ENCODE measurements at regions not wholly inside any gene's neighbourhood (a gene's known extent, or its start where the extent isn't known, plus 50 kb on each side); places are given as distances from the start of the nearest gene placed in this dataset.
"Not testable (repeated sequence)": the region's sequence is repeated elsewhere in the genome, so short reads cannot be mapped to it uniquely, and the experiment has no call there.

DNA sequence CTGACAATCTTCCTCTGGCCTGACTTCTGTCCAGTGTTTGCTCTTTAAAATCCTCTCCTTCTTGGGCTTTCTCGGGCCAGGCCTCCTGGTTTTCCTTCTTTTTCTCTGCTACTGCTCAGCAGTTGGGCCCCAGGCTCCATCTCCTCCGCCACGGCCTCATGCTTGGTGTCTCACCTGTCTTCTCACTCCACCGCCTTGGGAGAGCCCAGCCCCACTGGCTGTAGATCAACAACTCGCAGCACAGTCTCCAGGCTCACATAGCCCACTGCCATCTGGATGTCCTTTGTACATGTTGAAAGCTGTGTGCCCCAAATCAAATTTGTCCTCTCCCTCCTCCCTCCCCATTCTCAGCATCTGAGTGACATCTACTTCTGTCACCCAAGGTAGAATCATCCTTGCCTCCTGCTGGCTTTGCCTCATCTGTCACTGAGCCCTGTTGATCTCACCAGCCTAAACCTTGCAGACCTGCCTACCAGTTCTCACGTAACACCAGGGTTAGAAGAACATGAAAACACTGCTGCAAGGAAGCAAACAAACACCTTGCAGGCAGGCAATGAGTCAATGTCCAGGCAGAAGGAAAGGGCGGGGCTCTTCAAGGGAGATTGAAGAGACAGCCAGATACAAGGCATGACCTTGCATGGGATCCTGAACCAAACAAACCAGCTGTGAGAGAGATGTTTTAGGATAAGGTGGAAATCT is 103.2 kb upstream of the SMURF2 start:
- no peak overlapping the region for H3K27ac ChIP-seq (ENCODE audit: low read length)
- no peak overlapping the region for H3K4me3 ChIP-seq (ENCODE audit: low read length)
- H3K36me3 ChIP-seq (ENCODE audit: insufficient read depth, low read depth, low read length) = no peaks in the 10 kb centered on the region
- H3K27me3 ChIP-seq (ENCODE audit: insufficient read depth, low read length) = no peaks in the 10 kb centered on the region
- no peaks in the 10 kb centered on the region for H3K9me3 ChIP-seq (ENCODE audit: insufficient read depth, low read depth, low read length)
- no peaks in the 10 kb centered on the region for H3K4me1 ChIP-seq (ENCODE audit: insufficient read depth, low read length)
- no peak overlapping the region for H3K9ac ChIP-seq (ENCODE audit: low read depth, low read length)

DNA sequence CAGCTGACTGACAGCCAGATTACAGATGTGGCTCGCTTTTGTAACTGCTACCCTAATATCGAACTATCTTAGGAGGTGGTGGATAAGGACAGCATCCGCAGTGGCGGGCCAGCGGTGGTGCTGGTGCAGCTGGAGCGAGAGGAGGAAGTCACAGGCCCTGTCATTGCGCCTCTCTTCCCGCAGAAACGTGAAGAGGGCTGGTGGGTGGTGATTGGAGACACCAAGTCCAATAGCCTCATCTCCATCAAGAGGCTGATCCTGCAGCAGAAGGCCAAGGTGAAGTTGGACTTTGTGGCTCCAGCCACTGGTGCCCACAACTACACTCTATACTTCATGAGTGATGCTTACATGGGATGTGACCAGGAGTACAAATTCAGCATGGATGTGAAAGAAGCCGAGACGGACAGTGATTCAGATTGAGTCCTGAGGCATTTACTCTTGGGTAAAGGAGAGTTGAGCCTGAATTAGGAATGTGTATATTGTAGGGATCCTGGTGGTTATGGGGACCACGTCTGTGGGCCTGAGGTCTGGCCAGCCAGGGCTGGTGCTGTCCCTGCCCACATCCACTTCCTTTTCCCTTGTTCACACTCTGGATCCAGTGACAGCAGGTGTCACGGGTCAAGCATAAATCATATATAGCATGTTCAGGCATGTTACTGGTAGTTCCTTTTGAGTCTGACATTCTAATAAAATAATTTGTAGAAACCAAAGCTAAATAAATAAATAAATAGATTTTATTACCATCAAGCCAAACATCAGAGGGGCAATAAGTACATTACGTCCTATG is 89.0 kb upstream of the SMURF2 start:
- Histone ChIP-seq H3K4me3 (ENCODE audit: low read length) (no peak overlapping the region), H3K4me1 (ENCODE audit: insufficient read depth, low read length) (no peaks in the 10 kb centered on the region), H3K27me3 (ENCODE audit: insufficient read depth, low read length) (no peaks in the 10 kb centered on the region), H3K27ac (ENCODE audit: low read length) (no peak overlapping the region), H3K9me3 (ENCODE audit: insufficient read depth, low read depth, low read length) (no peaks in the 10 kb centered on the region), H3K9ac (ENCODE audit: low read depth, low read length) (no peak overlapping the region), H3K36me3 (ENCODE audit: insufficient read depth, low read depth, low read length) (peaks cover 13% of the 10 kb centered on the region)

DNA sequence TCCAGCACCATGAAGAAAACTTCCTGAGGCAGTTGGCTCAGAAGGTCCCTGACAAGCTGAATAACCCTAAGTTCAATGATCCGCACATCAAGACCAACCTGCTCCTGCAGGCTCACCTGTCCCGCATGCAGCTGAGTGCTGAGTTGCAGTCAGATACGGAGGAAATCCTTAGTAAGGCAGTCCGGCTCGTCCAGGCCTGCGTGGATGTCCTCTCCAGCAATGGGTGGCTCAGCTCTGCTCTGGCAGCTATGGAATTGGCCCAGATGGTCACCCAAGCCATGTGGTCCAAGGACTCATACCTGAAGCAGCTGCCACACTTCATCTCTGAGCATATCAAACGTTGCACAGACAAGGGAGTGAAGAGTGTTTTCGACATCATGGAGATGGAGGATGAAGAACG is 88.4 kb upstream of the SMURF2 start:
- no peaks in the 10 kb centered on the region for H3K9me3 ChIP-seq (ENCODE audit: insufficient read depth, low read depth, low read length)
- H3K27ac ChIP-seq (ENCODE audit: low read length) = no peak overlapping the region
- peaks cover 13% of the 10 kb centered on the region; the same call in 1 of the 2 replicates for H3K36me3 ChIP-seq (ENCODE audit: insufficient read depth, low read depth, low read length)

DNA sequence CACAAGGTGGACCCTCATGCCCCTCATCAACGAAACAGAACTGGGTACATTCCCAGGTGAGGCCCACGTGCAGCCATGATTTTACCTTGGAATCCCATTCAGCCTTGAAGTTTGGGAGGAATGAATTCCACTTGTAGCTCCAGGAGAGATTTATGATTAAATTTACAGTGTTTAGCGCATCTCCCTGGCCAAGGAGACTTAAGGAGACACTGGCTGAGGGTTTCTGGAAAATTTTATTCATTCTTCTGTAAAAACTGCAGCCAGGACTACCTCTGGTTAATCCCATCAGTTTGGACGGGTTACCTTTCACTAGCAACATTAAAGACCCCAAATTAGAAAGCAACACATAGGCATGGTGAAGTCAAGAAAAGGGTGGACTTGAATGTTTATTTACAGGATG is 87.2 kb upstream of the SMURF2 start:
- H3K9ac ChIP-seq (ENCODE audit: low read depth, low read length) = no peak overlapping the region
- no peak overlapping the region for H3K27ac ChIP-seq (ENCODE audit: low read length)
- H3K4me1 ChIP-seq (ENCODE audit: insufficient read depth, low read length) = no peaks in the 10 kb centered on the region
- no peaks in the 10 kb centered on the region for H3K27me3 ChIP-seq (ENCODE audit: insufficient read depth, low read length)
- peaks cover 11% of the 10 kb centered on the region; the same call in 1 of the 2 replicates for H3K36me3 ChIP-seq (ENCODE audit: insufficient read depth, low read depth, low read length)
- H3K9me3 ChIP-seq (ENCODE audit: insufficient read depth, low read depth, low read length) = no peaks in the 10 kb centered on the region
- H3K4me3 ChIP-seq (ENCODE audit: low read length) = no peak overlapping the region

More for the DNA sequence above, 88.4 kb upstream of the SMURF2 start:
- H3K9ac ChIP-seq (ENCODE audit: low read depth, low read length) = no peak overlapping the region
- H3K4me1 ChIP-seq (ENCODE audit: insufficient read depth, low read length) = no peaks in the 10 kb centered on the region
- H3K4me3 ChIP-seq (ENCODE audit: low read length) = no peak overlapping the region
- H3K27me3 ChIP-seq (ENCODE audit: insufficient read depth, low read length) = no peaks in the 10 kb centered on the region

GRCh38 chr17:64747938-64748540 is 85.9 kb upstream of the SMURF2 start:
- no peak overlapping the region for H3K4me3 ChIP-seq (ENCODE audit: low read length)
- H3K4me1 ChIP-seq (ENCODE audit: insufficient read depth, low read length) = no peaks in the 10 kb centered on the region
- H3K9me3 ChIP-seq (ENCODE audit: insufficient read depth, low read depth, low read length) = no peaks in the 10 kb centered on the region
- no peak overlapping the region for H3K27ac ChIP-seq (ENCODE audit: low read length)
- H3K36me3 ChIP-seq (ENCODE audit: insufficient read depth, low read depth, low read length) = peaks cover 8% of the 10 kb centered on the region; the same call in 1 of the 2 replicates
- H3K27me3 ChIP-seq (ENCODE audit: insufficient read depth, low read length) = no peaks in the 10 kb centered on the region
- H3K9ac ChIP-seq (ENCODE audit: low read depth, low read length) = no peak overlapping the region

DNA sequence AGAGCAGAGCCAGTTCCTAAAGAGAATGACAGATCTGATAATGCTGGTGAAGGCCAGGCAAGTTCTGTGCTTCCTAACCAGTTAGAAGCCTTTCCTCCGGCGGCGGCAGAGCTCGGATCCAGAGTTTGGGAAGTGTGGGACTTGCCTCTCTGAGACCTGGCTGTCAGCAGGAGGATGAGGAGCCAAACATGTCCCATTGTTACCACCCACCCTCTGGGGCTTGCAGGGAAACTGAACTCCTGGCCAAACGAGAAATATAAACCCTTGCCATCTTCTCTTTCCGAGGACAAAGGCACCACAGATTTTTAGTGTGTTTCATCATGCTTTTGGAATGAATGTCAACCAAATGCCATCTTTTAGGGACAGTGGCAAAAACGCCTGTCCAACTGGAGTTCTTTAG is 80.2 kb upstream of the SMURF2 start:
- Histone ChIP-seq H3K36me3 (ENCODE audit: insufficient read depth, low read depth, low read length) (no peaks in the 10 kb centered on the region), H3K27ac (ENCODE audit: low read length) (no peak overlapping the region), H3K9me3 (ENCODE audit: insufficient read depth, low read depth, low read length) (no peaks in the 10 kb centered on the region), H3K4me3 (ENCODE audit: low read length) (no peak overlapping the region), H3K9ac (ENCODE audit: low read depth, low read length) (no peak overlapping the region), H3K27me3 (ENCODE audit: insufficient read depth, low read length) (no peaks in the 10 kb centered on the region), H3K4me1 (ENCODE audit: insufficient read depth, low read length) (no peaks in the 10 kb centered on the region)

GRCh38 chr17:64741916-64742315 is 79.8 kb upstream of the SMURF2 start:
- H3K36me3 ChIP-seq (ENCODE audit: insufficient read depth, low read depth, low read length); H3K9me3 ChIP-seq (ENCODE audit: insufficient read depth, low read depth, low read length); H3K27ac ChIP-seq (ENCODE audit: low read length): not testable (repeated sequence)

GRCh38 chr17:64741038-64741641 is 79.0 kb upstream of the SMURF2 start:
- Histone ChIP-seq H3K4me3 (ENCODE audit: low read length) (no peak overlapping the region), H3K27me3 (ENCODE audit: insufficient read depth, low read length) (no peaks in the 10 kb centered on the region), H3K36me3 (ENCODE audit: insufficient read depth, low read depth, low read length) (no peaks in the 10 kb centered on the region), H3K9me3 (ENCODE audit: insufficient read depth, low read depth, low read length) (no peaks in the 10 kb centered on the region), H3K27ac (ENCODE audit: low read length) (no peak overlapping the region), H3K9ac (ENCODE audit: low read depth, low read length) (no peak overlapping the region), H3K4me1 (ENCODE audit: insufficient read depth, low read length) (no peaks in the 10 kb centered on the region)

More at GRCh38 chr17:64741916-64742315, 79.8 kb upstream of the SMURF2 start:
- not testable (repeated sequence) for H3K4me3 ChIP-seq (ENCODE audit: low read length); H3K4me1 ChIP-seq (ENCODE audit: insufficient read depth, low read length); H3K9ac ChIP-seq (ENCODE audit: low read depth, low read length); H3K27me3 ChIP-seq (ENCODE audit: insufficient read depth, low read length)

DNA sequence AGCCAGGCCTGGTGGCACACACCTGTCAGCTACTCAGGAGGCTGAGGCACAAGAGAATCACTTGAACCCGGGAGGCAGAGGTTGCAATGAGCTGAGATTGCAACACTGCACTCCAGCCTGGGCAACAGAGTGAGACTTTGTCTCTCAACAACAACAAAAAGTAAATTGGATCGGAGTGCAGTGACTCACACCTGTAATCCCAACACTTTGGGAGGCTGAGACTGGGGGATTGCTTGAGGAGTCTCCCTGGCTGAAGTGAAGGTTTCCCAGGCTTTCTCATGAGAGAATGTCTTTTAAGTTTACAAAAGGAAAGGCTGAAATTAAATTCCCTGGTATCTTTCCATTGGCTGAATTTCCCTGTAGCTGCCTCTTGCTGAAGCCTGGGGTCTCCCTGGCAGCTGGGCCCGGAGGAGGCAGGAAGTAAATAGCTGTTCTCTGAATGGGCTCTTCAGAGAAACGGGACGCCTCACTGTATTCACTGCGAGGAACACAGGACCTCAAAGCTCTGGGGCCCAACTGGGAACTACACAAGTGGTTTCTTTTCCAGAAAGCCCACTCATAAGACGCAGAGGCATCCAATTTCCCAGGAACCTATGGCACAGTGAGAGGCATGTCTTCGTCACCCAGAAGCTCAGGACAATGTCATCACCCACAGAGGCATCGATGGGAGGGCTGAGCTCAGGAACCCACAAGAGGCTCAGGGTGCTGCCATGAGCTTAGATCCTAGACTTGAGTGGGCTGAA is 77.4 kb upstream of the SMURF2 start:
- no peak overlapping the region for H3K9ac ChIP-seq (ENCODE audit: low read depth, low read length)
- no peaks in the 10 kb centered on the region for H3K4me1 ChIP-seq (ENCODE audit: insufficient read depth, low read length)
- H3K36me3 ChIP-seq (ENCODE audit: insufficient read depth, low read depth, low read length) = no peaks in the 10 kb centered on the region
- no peak overlapping the region for H3K27ac ChIP-seq (ENCODE audit: low read length)
- H3K4me3 ChIP-seq (ENCODE audit: low read length) = no peak overlapping the region
- H3K27me3 ChIP-seq (ENCODE audit: insufficient read depth, low read length) = no peaks in the 10 kb centered on the region
- H3K9me3 ChIP-seq (ENCODE audit: insufficient read depth, low read depth, low read length) = no peaks in the 10 kb centered on the region

DNA sequence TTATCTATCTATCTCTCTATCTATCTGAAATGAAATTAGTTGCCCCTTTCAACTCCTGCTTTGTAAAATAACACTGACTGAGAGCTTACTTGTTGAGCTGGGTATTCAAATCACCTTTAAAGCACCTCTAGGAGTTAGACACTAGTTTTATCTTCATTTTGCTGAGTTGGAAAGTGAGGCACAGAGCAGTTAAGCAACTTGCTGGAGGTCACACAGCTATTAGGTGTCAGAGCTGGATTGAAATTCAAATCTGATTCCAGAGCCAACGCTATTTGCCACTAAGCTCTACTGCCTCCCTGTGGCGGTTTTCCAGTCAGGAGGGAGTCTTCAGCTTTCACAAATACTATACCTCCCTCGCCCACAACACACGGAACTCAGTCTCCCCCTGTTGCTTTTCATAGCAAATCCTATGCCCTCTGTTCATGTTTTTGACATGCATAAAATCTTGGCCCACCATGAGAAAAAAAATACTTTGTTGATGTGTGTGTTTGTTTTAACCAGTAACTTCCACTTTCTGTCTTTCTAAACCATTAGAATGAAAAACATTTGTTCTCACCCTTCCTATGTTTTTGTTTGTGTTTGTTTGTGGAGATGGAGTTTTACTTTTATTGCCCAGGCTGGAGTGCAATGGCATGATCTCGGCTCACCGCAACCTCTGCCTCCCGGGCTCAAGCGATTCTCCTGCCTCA is 74.8 kb upstream of the SMURF2 start:
- Histone ChIP-seq H3K4me3 (ENCODE audit: low read length) (no peak overlapping the region), H3K27ac (ENCODE audit: low read length) (no peak overlapping the region), H3K9ac (ENCODE audit: low read depth, low read length) (no peak overlapping the region), H3K27me3 (ENCODE audit: insufficient read depth, low read length) (no peaks in the 10 kb centered on the region), H3K36me3 (ENCODE audit: insufficient read depth, low read depth, low read length) (no peaks in the 10 kb centered on the region), H3K9me3 (ENCODE audit: insufficient read depth, low read depth, low read length) (no peaks in the 10 kb centered on the region), H3K4me1 (ENCODE audit: insufficient read depth, low read length) (no peaks in the 10 kb centered on the region)
